CD14-positive monocyte (primary cell): ENCODE measurements at regions not wholly inside any gene's neighbourhood (a gene's known extent, or its start where the extent isn't known, plus 50 kb on each side); places are given as distances from the start of the nearest gene placed in this dataset.

Experiments used
- DNase-seq, 3 donors: peaks; one replicate each; pipeline ENCODE4 v3.0.0-alpha.2; 2011 to 2022
- H2AFZ ChIP-seq: 2 replicates; pipeline ENCODE4 v1.6.0; 2012; ENCODE audit warnings: mild to moderate bottlenecking, low read depth, low read length, inconsistent platforms; ENCODE audit not compliant: insufficient read depth, poor library complexity, severe bottlenecking
- H3K27ac ChIP-seq, 2 donors: 1 replicate in 1 of 2; 2 replicates in 1 of 2; pipeline ENCODE4 v1.5.1; 2012 to 2013; ENCODE audit warnings: low read length in 2 of 2, control low read depth in 1 of 2, inconsistent platforms in 1 of 2, low read depth in 1 of 2, mild to moderate bottlenecking in 1 of 2
- H3K27me3 ChIP-seq, 2 donors: one replicate each; pipeline versions ENCODE4 v1.6.0 to v1.6.1; 2011 to 2013; ENCODE audit warnings: low read length in 2 of 2; ENCODE audit not compliant: control insufficient read depth in 2 of 2, insufficient read depth in 2 of 2
- H3K36me3 ChIP-seq, 2 donors: replicated peaks in 1 of 2; 1 replicate in 1 of 2; 2 replicates in 1 of 2; pipeline versions ENCODE4 v1.5.1 to v1.6.1; 2012 to 2013; ENCODE audit warnings: low read length in 2 of 2, control low read depth in 1 of 2, inconsistent platforms in 1 of 2, mild to moderate bottlenecking in 1 of 2; ENCODE audit not compliant: insufficient read depth in 2 of 2, control insufficient read depth in 1 of 2
- H3K4me1 ChIP-seq, 2 donors: 1 replicate in 1 of 2; 2 replicates in 1 of 2; pipeline versions ENCODE4 v1.5.1 to v1.6.1; 2012 to 2013; ENCODE audit warnings: low read length in 2 of 2, control low read depth in 1 of 2, inconsistent platforms in 1 of 2, mild to moderate bottlenecking in 1 of 2, moderate library complexity in 1 of 2; ENCODE audit not compliant: insufficient read depth in 2 of 2, control insufficient read depth in 1 of 2
- H3K4me2 ChIP-seq: replicated peaks from 2 replicates; pipeline ENCODE3; 2012; ENCODE audit warnings: low read length, moderate library complexity, mild to moderate bottlenecking; ENCODE audit not compliant: poor library complexity, severe bottlenecking; ENCODE audit errors: extremely low read depth
- H3K4me3 ChIP-seq, 3 experiments: fragments of 200-600 bp in 1 of 3; sonication (generic) in 1 of 3; replicated peaks in 1 of 3; 1 replicate in 2 of 3; 2 replicates in 1 of 3; pipeline ENCODE4 v1.5.1; 2011 to 2013; ENCODE audit warnings: low read length in 3 of 3, mild to moderate bottlenecking in 3 of 3, control low read depth in 2 of 3, low read depth in 2 of 3, inconsistent platforms in 1 of 3, moderate library complexity in 1 of 3
- H3K79me2 ChIP-seq: 2 replicates; pipeline ENCODE4 v1.6.0; 2012; ENCODE audit warnings: mild to moderate bottlenecking, control low read depth, inconsistent platforms, low read length, moderate library complexity; ENCODE audit not compliant: insufficient read depth
- H3K9ac ChIP-seq: 2 replicates; pipeline ENCODE4 v1.6.0; 2017; ENCODE audit warnings: low read length, mild to moderate bottlenecking; ENCODE audit not compliant: insufficient read depth, poor library complexity, severe bottlenecking
- H3K9me3 ChIP-seq, 2 donors: replicated peaks in 1 of 2; 1 replicate in 1 of 2; 2 replicates in 1 of 2; pipeline versions ENCODE4 v1.5.1 to v1.6.1; 2012 to 2013; ENCODE audit warnings: low read length in 2 of 2, control low read depth in 1 of 2; ENCODE audit not compliant: control insufficient read depth in 1 of 2, insufficient read depth in 1 of 2
- H4K20me1 ChIP-seq: 2 replicates; pipeline ENCODE4 v1.6.0; 2012; ENCODE audit warnings: mild to moderate bottlenecking, low read length, control low read depth, moderate library complexity; ENCODE audit not compliant: insufficient read depth
- H3K27ac Mint-ChIP-seq, 7 donors: one replicate each; pipeline ENCODE4 v1.8.0; 2020; ENCODE audit warnings: mild to moderate bottlenecking in 7 of 7, mixed read lengths in 7 of 7, moderate library complexity in 6 of 7, inconsistent platforms in 2 of 7
- H3K27me3 Mint-ChIP-seq, 3 donors: one replicate each; pipeline ENCODE4 v1.8.0; 2021 to 2022; ENCODE audit warnings: low read depth in 3 of 3, mild to moderate bottlenecking in 3 of 3, mixed read lengths in 3 of 3, moderate library complexity in 3 of 3, inconsistent platforms in 1 of 3
- H3K36me3 Mint-ChIP-seq, 2 donors: one replicate each; pipeline ENCODE4 v1.8.0; 2020; ENCODE audit warnings: mixed read lengths in 2 of 2, inconsistent platforms in 1 of 2, mild to moderate bottlenecking in 1 of 2
- H3K4me1 Mint-ChIP-seq: one replicate; pipeline ENCODE4 v1.8.0; 2020; ENCODE audit warnings: mild to moderate bottlenecking, mixed read lengths
- H3K4me3 Mint-ChIP-seq, 2 donors: one replicate each; pipeline ENCODE4 v1.8.0; 2020; ENCODE audit warnings: mild to moderate bottlenecking in 2 of 2, mixed read lengths in 2 of 2, moderate library complexity in 1 of 2
- H3K9me3 Mint-ChIP-seq, 7 donors: one replicate each; pipeline ENCODE4 v1.8.0; 2020 to 2022; ENCODE audit warnings: mixed read lengths in 7 of 7, mild to moderate bottlenecking in 6 of 7, moderate library complexity in 6 of 7, inconsistent platforms in 2 of 7
- WGBS: methylation state at CpG from one replicate; pipeline ENCODE4 v1.1.5; 2013; ENCODE audit warnings: missing lambda C conversion rate; ENCODE audit not compliant: insufficient coverage; 5-methylcytosine and 5-hydroxymethylcytosine counted together
- intact Hi-C, 2 donors: fragments of 100-400 bp; cut with micrococcal nuclease; formaldehyde crosslinking; loops; one replicate each; pipeline versions ENCODE4 v1.15.0 to v1.15.1; 2023
- TF ChIP-seq, protein P1 (sequence below): fragments of 200-600 bp; IDR thresholded peaks from one replicate; pipeline ENCODE4 v1.8.0; 2022; ENCODE audit warnings: antibody characterized with exemption, mild to moderate bottlenecking

DNA sequence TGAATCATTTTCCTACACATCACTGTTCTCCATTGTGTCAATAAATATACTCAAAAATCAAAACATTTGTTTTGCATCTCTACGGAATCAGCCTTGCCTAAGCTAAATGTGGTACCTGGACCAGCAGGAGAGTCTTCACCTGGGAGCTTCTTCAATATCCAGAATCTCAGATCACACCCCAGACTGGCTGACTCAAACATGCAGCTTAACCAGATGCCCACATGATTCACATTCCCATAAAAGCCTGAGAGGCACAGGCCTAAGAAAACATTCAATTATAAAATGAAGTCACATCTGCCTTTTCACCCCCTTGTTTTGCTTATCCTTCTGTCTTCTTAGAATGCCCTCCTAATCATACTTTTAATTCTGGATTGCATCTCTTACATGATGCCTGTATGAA lies 1045.5 kb upstream of the NXPH2 start:
- H3K27me3 Mint-ChIP-seq = no peaks in the 10 kb centered on the region
- H2AFZ ChIP-seq = no peak overlapping the region
- no peak overlapping the region for H3K4me3 ChIP-seq
- no peak overlapping the region for H3K4me2 ChIP-seq
- no peaks in the 10 kb centered on the region for H3K36me3 ChIP-seq
- H3K36me3 Mint-ChIP-seq = no peaks in the 10 kb centered on the region
- no peaks in the 10 kb centered on the region for H4K20me1 ChIP-seq
- WGBS = 63% methylated on average over 1 of the region's 1 CpG
- TF ChIP-seq, protein P1, sequence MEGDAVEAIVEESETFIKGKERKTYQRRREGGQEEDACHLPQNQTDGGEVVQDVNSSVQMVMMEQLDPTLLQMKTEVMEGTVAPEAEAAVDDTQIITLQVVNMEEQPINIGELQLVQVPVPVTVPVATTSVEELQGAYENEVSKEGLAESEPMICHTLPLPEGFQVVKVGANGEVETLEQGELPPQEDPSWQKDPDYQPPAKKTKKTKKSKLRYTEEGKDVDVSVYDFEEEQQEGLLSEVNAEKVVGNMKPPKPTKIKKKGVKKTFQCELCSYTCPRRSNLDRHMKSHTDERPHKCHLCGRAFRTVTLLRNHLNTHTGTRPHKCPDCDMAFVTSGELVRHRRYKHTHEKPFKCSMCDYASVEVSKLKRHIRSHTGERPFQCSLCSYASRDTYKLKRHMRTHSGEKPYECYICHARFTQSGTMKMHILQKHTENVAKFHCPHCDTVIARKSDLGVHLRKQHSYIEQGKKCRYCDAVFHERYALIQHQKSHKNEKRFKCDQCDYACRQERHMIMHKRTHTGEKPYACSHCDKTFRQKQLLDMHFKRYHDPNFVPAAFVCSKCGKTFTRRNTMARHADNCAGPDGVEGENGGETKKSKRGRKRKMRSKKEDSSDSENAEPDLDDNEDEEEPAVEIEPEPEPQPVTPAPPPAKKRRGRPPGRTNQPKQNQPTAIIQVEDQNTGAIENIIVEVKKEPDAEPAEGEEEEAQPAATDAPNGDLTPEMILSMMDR = no peak
- no peak overlapping the region for H3K9ac ChIP-seq
- no peaks in the 10 kb centered on the region for H3K27me3 ChIP-seq
- no peak overlapping the region for H3K4me3 Mint-ChIP-seq
- peaks cover 4 to 5% of the 10 kb centered on the region in 2 donors for H3K9me3 ChIP-seq
- intact Hi-C loops = no loop called here
- DNase-seq = no peak
- peaks cover 0 to 7% (median 3%) of the 10 kb centered on the region in 7 donors for H3K9me3 Mint-ChIP-seq
- H3K27ac Mint-ChIP-seq = no peak overlapping the region
- H3K27ac ChIP-seq = no peak overlapping the region
- H3K4me1 Mint-ChIP-seq = no peaks in the 10 kb centered on the region
- H3K4me1 ChIP-seq = no peaks in the 10 kb centered on the region
- no peaks in the 10 kb centered on the region for H3K79me2 ChIP-seq

DNA sequence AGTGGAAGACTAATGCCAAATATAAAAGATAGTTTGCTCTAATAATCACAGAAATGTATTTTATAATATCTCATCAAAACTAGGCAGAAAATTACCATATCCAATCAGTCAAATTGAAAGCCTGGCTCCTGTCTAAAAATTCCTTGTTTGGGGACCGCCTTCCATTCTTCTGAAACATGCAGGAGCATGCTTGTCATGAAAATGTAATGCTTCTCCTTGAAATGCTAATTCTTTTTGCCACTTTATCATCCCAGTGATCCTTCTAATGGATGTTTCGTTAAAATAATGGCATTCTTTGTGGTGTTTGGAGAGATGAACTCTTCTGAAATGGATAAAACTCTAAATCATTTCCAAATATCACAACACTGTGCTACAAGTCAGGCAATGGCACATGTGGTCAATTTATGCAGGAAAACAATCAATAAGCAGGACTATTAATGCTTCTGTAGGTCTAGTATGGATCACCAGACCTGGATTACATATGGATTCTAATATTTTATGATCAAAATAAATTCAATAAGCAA lies 1039.1 kb upstream of the NXPH2 start:
- Histone ChIP-seq H3K27ac (no peak overlapping the region), H3K27me3 (no peaks in the 10 kb centered on the region), H3K4me3 (no peak overlapping the region), H3K9ac (no peak overlapping the region), H4K20me1 (no peaks in the 10 kb centered on the region), H3K4me1 (no peaks in the 10 kb centered on the region), H2AFZ (no peak overlapping the region), H3K9me3 (no peaks in the 10 kb centered on the region), H3K4me2 (no peak overlapping the region), H3K36me3 (no peaks in the 10 kb centered on the region), H3K79me2 (no peaks in the 10 kb centered on the region)
- no peak for DNase-seq
- TF ChIP-seq, protein P1 = no peak
- Mint-ChIP-seq H3K27me3 (no peaks in the 10 kb centered on the region), H3K36me3 (no peaks in the 10 kb centered on the region), H3K4me1 (no peaks in the 10 kb centered on the region), H3K9me3 (peaks cover 0 to 2% (median 0%) of the 10 kb centered on the region in 7 donors), H3K4me3 (no peak overlapping the region), H3K27ac (no peak overlapping the region)
- intact Hi-C loops = no loop called here
- WGBS = no CpG with 5 or more reads among the region's 2 CpGs
